IPS DF 6.9 (cell line): ENCODE measurements at regions not wholly inside any gene's neighbourhood (a gene's known extent, or its start where the extent isn't known, plus 50 kb on each side); places are given as distances from the start of the nearest gene placed in this dataset.

Experiments
- DNase-seq: peaks from one replicate; pipeline ENCODE4 v3.0.0-alpha.2; 2013; ENCODE audit warnings: low read depth, low spot score
- H3K27ac ChIP-seq: one replicate; pipeline ENCODE4 v1.5.1; 2013; ENCODE audit warnings: low read length, control low read depth
- H3K27me3 ChIP-seq: 2 replicates; pipeline ENCODE4 v1.6.1; 2013; ENCODE audit warnings: mild to moderate bottlenecking, low read length; ENCODE audit not compliant: control insufficient read depth, insufficient read depth
- H3K36me3 ChIP-seq: 2 replicates; pipeline ENCODE4 v1.6.1; 2013; ENCODE audit warnings: low read length; ENCODE audit not compliant: control insufficient read depth, insufficient read depth
- H3K4me1 ChIP-seq: 2 replicates; pipeline ENCODE4 v1.6.1; 2013; ENCODE audit warnings: low read length; ENCODE audit not compliant: control insufficient read depth, insufficient read depth
- H3K4me3 ChIP-seq: 2 replicates; pipeline ENCODE4 v1.5.1; 2013; ENCODE audit warnings: mild to moderate bottlenecking, low read length
- H3K9me3 ChIP-seq: 2 replicates; pipeline ENCODE4 v1.6.1; 2013; ENCODE audit warnings: low read length, inconsistent platforms; ENCODE audit not compliant: control insufficient read depth, insufficient read depth
- WGBS: extraction: QIAGEN DNeasy Blood & Tissue Kit; methylation state at CpG from one replicate; pipeline ENCODE4 v1.1.7; 2013; ENCODE audit warnings: mixed read lengths, missing lambda C conversion rate; ENCODE audit not compliant: insufficient read length, insufficient coverage; 5-methylcytosine and 5-hydroxymethylcytosine counted together

DNA sequence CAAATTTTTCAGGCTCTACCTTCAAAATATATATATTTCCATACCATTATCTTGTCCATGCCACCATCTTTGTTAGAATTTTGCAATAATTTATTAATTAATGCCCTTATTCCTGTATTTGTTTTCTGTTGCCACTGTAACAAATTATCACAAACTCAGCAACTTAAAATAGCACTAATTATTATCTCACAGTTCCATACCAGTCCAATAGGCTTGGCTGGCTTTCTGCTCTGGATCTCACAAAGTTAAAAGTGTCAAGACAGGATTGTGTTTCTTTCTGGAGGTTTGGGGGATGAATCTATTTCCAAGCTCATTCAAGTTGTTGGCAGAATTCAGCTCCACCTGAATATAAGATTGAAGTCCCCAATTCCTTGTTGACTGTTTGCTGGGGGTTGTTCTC, 58.6 kb upstream of the SLC38A4 start:
- no peak overlapping the region for H3K27ac ChIP-seq
- H3K4me1 ChIP-seq, result no peaks in the 10 kb centered on the region
- DNase-seq, result no peak
- no peaks in the 10 kb centered on the region for H3K9me3 ChIP-seq
- no peak overlapping the region for H3K4me3 ChIP-seq
- no peaks in the 10 kb centered on the region for H3K27me3 ChIP-seq
- H3K36me3 ChIP-seq, result no peaks in the 10 kb centered on the region

DNA sequence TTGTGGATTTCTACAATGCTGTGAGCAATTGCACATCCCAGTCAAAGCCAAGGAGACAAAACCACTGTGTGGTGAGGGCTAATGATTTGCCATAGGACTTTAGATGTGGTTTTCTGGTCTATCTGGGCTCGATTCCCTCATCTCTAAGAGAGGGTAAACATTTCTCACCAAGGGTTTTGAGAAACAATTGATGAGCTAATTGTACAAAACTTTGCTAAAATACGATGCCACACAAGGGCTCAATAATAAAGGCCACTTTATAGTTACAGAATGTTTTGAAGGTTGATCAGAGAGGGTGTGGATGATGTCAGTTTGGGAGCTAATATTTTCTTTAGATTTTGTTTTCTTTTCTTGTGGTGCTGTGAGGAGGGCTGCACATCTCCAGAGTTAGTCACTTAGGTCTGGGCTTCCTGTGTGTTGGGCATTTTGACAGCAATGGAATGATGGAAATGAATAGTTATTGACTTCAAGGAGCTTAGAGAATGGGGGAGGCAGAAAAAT, 60.8 kb upstream of the SLC38A4 start:
- WGBS, result no CpG with 5 or more reads among the region's 2 CpGs

DNA sequence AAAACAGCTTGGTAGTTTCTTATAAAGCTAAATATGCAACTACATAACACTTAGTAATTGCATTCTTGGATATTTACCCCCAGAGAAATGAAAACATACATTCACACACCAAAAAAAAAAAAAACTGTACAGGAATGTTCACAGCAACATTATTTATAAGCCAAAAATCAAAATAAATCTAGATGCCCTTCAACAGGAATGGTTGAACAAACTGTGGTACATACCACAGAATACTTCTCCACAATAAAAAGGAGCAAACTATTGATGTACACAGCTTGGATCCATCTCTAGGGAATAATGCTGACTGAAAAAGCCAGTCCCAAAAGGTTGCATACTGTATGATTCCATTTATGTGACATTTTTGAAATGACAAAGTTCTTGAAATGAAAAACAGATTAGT, 62.1 kb upstream of the SLC38A4 start:
- no peak for DNase-seq
- no peaks in the 10 kb centered on the region for H3K36me3 ChIP-seq
- H3K4me3 ChIP-seq, result no peak overlapping the region
- H3K9me3 ChIP-seq, result no peaks in the 10 kb centered on the region
- no peaks in the 10 kb centered on the region for H3K27me3 ChIP-seq
- H3K27ac ChIP-seq, result no peak overlapping the region
- no peaks in the 10 kb centered on the region for H3K4me1 ChIP-seq

More for the DNA sequence above, 60.8 kb upstream of the SLC38A4 start:
- no peak for DNase-seq
- Histone ChIP-seq H3K4me1 (no peaks in the 10 kb centered on the region), H3K9me3 (no peaks in the 10 kb centered on the region), H3K4me3 (no peak overlapping the region), H3K36me3 (no peaks in the 10 kb centered on the region), H3K27ac (no peak overlapping the region), H3K27me3 (no peaks in the 10 kb centered on the region)

DNA sequence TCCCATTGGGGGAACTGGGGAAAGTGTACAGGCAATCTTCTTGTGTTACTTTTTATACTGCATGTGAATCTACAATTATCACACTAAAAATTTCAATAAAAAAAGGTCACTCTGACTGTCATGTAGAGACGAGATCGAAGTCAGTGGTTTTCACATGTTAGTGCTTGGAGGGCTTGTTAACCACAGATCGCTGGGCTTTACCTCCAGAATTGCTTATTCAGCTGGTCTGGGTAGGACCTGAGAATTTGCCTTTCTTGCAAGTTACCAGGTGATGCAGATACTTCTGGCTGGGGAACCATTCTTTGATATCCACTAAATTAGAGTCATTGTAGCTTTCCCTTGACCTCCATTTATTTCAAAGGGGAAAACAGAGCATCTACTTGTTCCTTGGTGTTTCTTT, 62.8 kb upstream of the SLC38A4 start:
- Histone ChIP-seq H3K4me1 (no peaks in the 10 kb centered on the region), H3K9me3 (no peaks in the 10 kb centered on the region), H3K27me3 (no peaks in the 10 kb centered on the region), H3K27ac (no peak overlapping the region), H3K36me3 (no peaks in the 10 kb centered on the region), H3K4me3 (no peak overlapping the region)
- DNase-seq, result no peak
- no CpG with 5 or more reads among the region's 3 CpGs for WGBS

GRCh38 chr12:46891306-46891705, 65.5 kb upstream of the SLC38A4 start:
- Histone ChIP-seq H3K4me3 (no peak overlapping the region), H3K27me3 (no peaks in the 10 kb centered on the region), H3K36me3 (no peaks in the 10 kb centered on the region), H3K9me3 (no peaks in the 10 kb centered on the region), H3K4me1 (no peaks in the 10 kb centered on the region), H3K27ac (no peak overlapping the region)
- WGBS, result no CpG with 5 or more reads among the region's 1 CpG
- DNase-seq, result no peak

GRCh38 chr12:46892034-46892705, 66.4 kb upstream of the SLC38A4 start:
- Histone ChIP-seq H3K27me3 (no peaks in the 10 kb centered on the region), H3K4me1 (no peaks in the 10 kb centered on the region), H3K27ac (no peak overlapping the region), H3K36me3 (no peaks in the 10 kb centered on the region), H3K4me3 (no peak overlapping the region), H3K9me3 (no peaks in the 10 kb centered on the region)
- WGBS, result no CpG with 5 or more reads among the region's 11 CpGs
- DNase-seq, result no peak

- Histone ChIP-seq H3K36me3 (no peaks in the 10 kb centered on the region), H3K9me3 (no peaks in the 10 kb centered on the region), H3K27ac (no peak overlapping the region), H3K4me3 (no peak overlapping the region), H3K27me3 (no peaks in the 10 kb centered on the region), H3K4me1 (no peaks in the 10 kb centered on the region)
- no CpG with 5 or more reads among the region's 4 CpGs for WGBS
- DNase-seq, result no peak
Observed at GRCh38 chr12:46892887-46893286, 67.1 kb upstream of the SLC38A4 start.

GRCh38 chr12:46893434-46893833, 67.6 kb upstream of the SLC38A4 start:
- no peak overlapping the region for H3K4me3 ChIP-seq

DNA sequence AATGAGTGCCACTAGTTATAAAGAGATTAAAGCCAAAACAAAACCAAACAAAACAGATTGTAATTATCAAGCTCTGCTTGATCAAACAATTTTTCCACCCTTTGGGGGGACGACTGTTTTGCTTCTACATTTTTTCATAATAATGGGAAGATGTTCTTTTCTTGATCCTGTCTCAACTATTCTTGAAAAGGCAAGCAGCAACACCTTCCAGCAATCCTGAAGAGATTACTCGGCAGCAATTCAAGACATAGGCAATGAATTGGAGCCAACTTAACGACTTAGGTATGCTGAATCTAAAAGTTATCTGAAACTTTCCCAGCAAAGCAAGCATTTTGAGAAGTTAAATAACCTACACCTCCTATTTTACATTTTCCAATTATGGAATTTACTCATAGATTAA, 69.9 kb upstream of the SLC38A4 start:
- WGBS, result no CpG with 5 or more reads among the region's 3 CpGs
- no peaks in the 10 kb centered on the region for H3K4me1 ChIP-seq
- H3K27ac ChIP-seq, result no peak overlapping the region

More at GRCh38 chr12:46893434-46893833, 67.6 kb upstream of the SLC38A4 start:
- no CpG with 5 or more reads among the region's 1 CpG for WGBS
- Histone ChIP-seq H3K27ac (no peak overlapping the region), H3K4me1 (no peaks in the 10 kb centered on the region), H3K27me3 (no peaks in the 10 kb centered on the region), H3K9me3 (no peaks in the 10 kb centered on the region), H3K36me3 (no peaks in the 10 kb centered on the region)
- DNase-seq, result no peak

DNA sequence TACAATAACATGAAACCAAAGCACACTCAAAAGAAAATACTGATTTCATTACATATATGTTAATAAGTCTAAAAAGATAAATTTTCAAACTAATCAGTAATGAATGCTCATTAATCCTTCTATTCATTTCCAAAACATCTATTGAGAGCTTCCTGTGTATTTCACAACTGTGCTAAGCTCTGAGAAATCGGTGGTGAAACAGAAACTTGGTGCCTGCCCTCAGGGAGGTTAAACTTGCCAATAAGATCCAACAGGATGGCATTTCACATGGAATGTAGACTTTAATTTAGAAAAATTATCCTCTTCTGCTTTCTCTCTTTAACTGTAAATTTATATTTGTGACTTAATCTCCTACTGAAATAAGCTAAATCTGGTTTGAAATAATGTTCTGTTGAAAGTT, 70.9 kb upstream of the SLC38A4 start:
- H3K9me3 ChIP-seq, result no peaks in the 10 kb centered on the region
- no CpG with 5 or more reads among the region's 1 CpG for WGBS
- DNase-seq, result no peak
- no peaks in the 10 kb centered on the region for H3K36me3 ChIP-seq
- no peaks in the 10 kb centered on the region for H3K4me1 ChIP-seq
- no peak overlapping the region for H3K27ac ChIP-seq
- H3K4me3 ChIP-seq, result no peak overlapping the region
- H3K27me3 ChIP-seq, result no peaks in the 10 kb centered on the region

More for the DNA sequence above, 69.9 kb upstream of the SLC38A4 start:
- H3K36me3 ChIP-seq, result no peaks in the 10 kb centered on the region
- H3K27me3 ChIP-seq, result no peaks in the 10 kb centered on the region
- H3K4me3 ChIP-seq, result no peak overlapping the region
- DNase-seq, result no peak
- H3K9me3 ChIP-seq, result no peaks in the 10 kb centered on the region
